HG03108 (cell line): ENCODE measurements at regions not wholly inside any gene's neighbourhood (a gene's known extent, or its start where the extent isn't known, plus 50 kb on each side); places are given as distances from the start of the nearest gene placed in this dataset.
"Not testable (repeated sequence)": the region's sequence is repeated elsewhere in the genome, so short reads cannot be mapped to it uniquely, and the experiment has no call there.

ENCODE experiments used
- ATAC-seq: cut with Tn5 transposase; IDR thresholded peaks from one replicate; pipeline ENCODE4 v1.9.1; 2021; ENCODE audit warnings: moderate library complexity; ENCODE audit not compliant: unreplicated experiment

GRCh38 chr12:74676955-74677354 lies 139.3 kb downstream of the ATXN7L3B start:
- not testable (repeated sequence) for ATAC-seq

- no peak for ATAC-seq
Measured at GRCh38 chr12:74685385-74685784, 147.8 kb downstream of the ATXN7L3B start.

GRCh38 chr12:74689071-74689655 lies 151.5 kb downstream of the ATXN7L3B start:
- ATAC-seq = no peak

- no peak for ATAC-seq
Measured at GRCh38 chr12:74689929-74690328, 152.3 kb downstream of the ATXN7L3B start.

- ATAC-seq = no peak
Measured at GRCh38 chr12:74719447-74719846, 181.8 kb downstream of the ATXN7L3B start.

GRCh38 chr12:74722709-74723108 lies 185.1 kb downstream of the ATXN7L3B start:
- ATAC-seq = no peak

- ATAC-seq = no peak
Measured at GRCh38 chr12:74725154-74725553, 187.5 kb downstream of the ATXN7L3B start.

- ATAC-seq = no peak
Measured at GRCh38 chr12:74728006-74728405, 190.4 kb downstream of the ATXN7L3B start.

- no peak for ATAC-seq
Measured at GRCh38 chr12:74732164-74732784, 194.6 kb downstream of the ATXN7L3B start.

GRCh38 chr12:74732826-74733225 lies 195.2 kb downstream of the ATXN7L3B start:
- ATAC-seq = no peak

- ATAC-seq = no peak
Measured at GRCh38 chr12:74741112-74741511, 203.5 kb downstream of the ATXN7L3B start.

- no peak for ATAC-seq
Measured at GRCh38 chr12:74747305-74747704, 209.7 kb downstream of the ATXN7L3B start.

GRCh38 chr12:74751441-74751840 lies 213.8 kb downstream of the ATXN7L3B start:
- ATAC-seq = no peak

- no peak for ATAC-seq
Measured at GRCh38 chr12:74752215-74752614, 214.6 kb downstream of the ATXN7L3B start.

- no peak for ATAC-seq
Measured at GRCh38 chr12:74770552-74770951, 232.9 kb downstream of the ATXN7L3B start.

- ATAC-seq = no peak
Measured at GRCh38 chr12:74775276-74775675, 237.6 kb downstream of the ATXN7L3B start.

GRCh38 chr12:74776378-74776777 lies 238.7 kb downstream of the ATXN7L3B start:
- no peak for ATAC-seq

GRCh38 chr12:74780182-74780849 lies 242.7 kb downstream of the ATXN7L3B start:
- no peak for ATAC-seq

- not testable (repeated sequence) for ATAC-seq
Measured at GRCh38 chr12:74780850-74781241, 243.2 kb downstream of the ATXN7L3B start.

- ATAC-seq = no peak
Measured at GRCh38 chr12:74781991-74782485, 244.4 kb downstream of the ATXN7L3B start.

- no peak for ATAC-seq
Measured at GRCh38 chr12:74790931-74791330, 253.3 kb downstream of the ATXN7L3B start.

- ATAC-seq = no peak
Measured at GRCh38 chr12:74791365-74791764, 253.7 kb downstream of the ATXN7L3B start.
